Stimulated activated naive CD8-positive, alpha-beta T cell treated with anti-CD3 and anti-CD28 coated beads, Interleukin-15, amount 100 ng/mL, for 72 hours (primary cell): ENCODE measurements at regions not wholly inside any gene's neighbourhood (a gene's known extent, or its start where the extent isn't known, plus 50 kb on each side); places are given as distances from the start of the nearest gene placed in this dataset.
"Not testable (repeated sequence)": the region's sequence is repeated elsewhere in the genome, so short reads cannot be mapped to it uniquely, and the experiment has no call there.

ENCODE experiments used
- ATAC-seq: fragments of 150-1000 bp; cut with Tn5 transposase; 2 replicates; pipeline ENCODE4 v1.10.0; 2021; ENCODE audit warnings: mild to moderate bottlenecking, moderate library complexity
- DNase-seq, 2 donors: peaks; one replicate each; pipeline ENCODE4 v3.0.0; 2021 to 2022
- H3K27ac Mint-ChIP-seq, 2 donors: one replicate each; pipeline ENCODE4 v1.8.0; 2022; ENCODE audit warnings: mild to moderate bottlenecking in 2 of 2, mixed read lengths in 2 of 2, moderate library complexity in 2 of 2
- H3K27me3 Mint-ChIP-seq: one replicate; pipeline ENCODE4 v1.8.0; 2022; ENCODE audit warnings: mixed read lengths
- H3K4me1 Mint-ChIP-seq: one replicate; pipeline ENCODE4 v1.8.0; 2022; ENCODE audit warnings: mild to moderate bottlenecking, mixed read lengths
- H3K4me3 Mint-ChIP-seq, 2 donors: one replicate each; pipeline ENCODE4 v1.8.0; 2022; ENCODE audit warnings: mild to moderate bottlenecking in 2 of 2, mixed read lengths in 2 of 2, moderate library complexity in 1 of 2
- H3K9me3 Mint-ChIP-seq, 2 donors: one replicate each; pipeline ENCODE4 v1.8.0; 2022; ENCODE audit warnings: mixed read lengths in 2 of 2

GRCh38 chr13:73640476-73641179, 493.6 kb downstream of the KLF12 start:
- not testable (repeated sequence) for DNase-seq, H3K27ac Mint-ChIP-seq, H3K4me1 Mint-ChIP-seq, H3K27me3 Mint-ChIP-seq, H3K9me3 Mint-ChIP-seq, H3K4me3 Mint-ChIP-seq, ATAC-seq

GRCh38 chr13:73635166-73635787, 498.9 kb downstream of the KLF12 start:
- Mint-ChIP-seq H3K9me3 (no peaks in the 10 kb centered on the region), H3K27me3 (no peaks in the 10 kb centered on the region), H3K4me1 (peaks cover 11% of the 10 kb centered on the region), H3K27ac (no peak overlapping the region), H3K4me3 (no peak overlapping the region)
- DNase-seq (no peak), ATAC-seq (no peak)

DNA sequence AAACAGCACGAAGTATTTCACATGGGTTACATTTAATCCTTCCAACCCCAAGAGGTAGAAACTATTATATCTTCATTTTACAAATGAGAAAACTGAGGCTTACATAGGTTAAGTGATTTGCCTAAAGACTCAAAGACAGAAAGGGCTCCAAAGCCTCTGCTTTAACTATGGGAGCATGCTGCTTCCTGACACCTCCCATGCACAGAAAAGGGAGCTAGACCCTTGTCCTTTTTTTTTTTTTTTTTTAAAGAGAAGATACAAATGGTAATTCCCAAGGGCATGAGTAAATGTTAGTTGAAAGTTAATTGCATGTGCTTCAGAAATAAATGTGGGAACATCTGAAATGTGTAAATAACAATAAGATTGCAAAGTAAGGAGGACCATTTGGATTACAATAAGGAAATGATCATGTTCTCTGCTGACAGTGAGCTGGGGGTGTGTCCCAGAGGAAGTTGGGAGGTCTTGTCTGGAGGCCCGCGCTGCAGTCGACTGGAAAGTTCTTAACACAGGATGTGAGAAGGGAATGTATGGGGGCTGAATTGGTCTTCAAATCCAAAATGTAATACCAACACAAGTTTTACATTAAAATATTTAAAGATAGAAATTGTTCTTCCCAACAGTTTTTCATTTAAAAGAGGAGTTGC, 500.3 kb downstream of the KLF12 start:
- DNase-seq (no peak), ATAC-seq (no peak)
- peaks cover 11% of the 10 kb centered on the region for H3K4me1 Mint-ChIP-seq
- H3K27ac Mint-ChIP-seq: no peak overlapping the region
- no peaks in the 10 kb centered on the region for H3K9me3 Mint-ChIP-seq
- no peaks in the 10 kb centered on the region for H3K27me3 Mint-ChIP-seq
- H3K4me3 Mint-ChIP-seq: no peak overlapping the region

- Mint-ChIP-seq H3K27ac (no peak overlapping the region), H3K4me1 (peaks cover 11% of the 10 kb centered on the region), H3K27me3 (no peaks in the 10 kb centered on the region), H3K9me3 (no peaks in the 10 kb centered on the region), H3K4me3 (no peak overlapping the region)
- DNase-seq (no peak), ATAC-seq (no peak)
Observed at GRCh38 chr13:73631411-73631810, 502.8 kb downstream of the KLF12 start.

GRCh38 chr13:73625562-73626339, 508.5 kb downstream of the KLF12 start:
- Mint-ChIP-seq H3K27me3 (no peaks in the 10 kb centered on the region), H3K4me1 (peaks cover 18% of the 10 kb centered on the region), H3K4me3 (peak overlapping the region; percentile 26 to 55), H3K27ac (peak overlapping the region in 1 of 2 donors; percentile 88), H3K9me3 (no peaks in the 10 kb centered on the region)
- DNase-seq: peak in 1 of 2 donors; percentile 32
- ATAC-seq: peak; percentile 90

DNA sequence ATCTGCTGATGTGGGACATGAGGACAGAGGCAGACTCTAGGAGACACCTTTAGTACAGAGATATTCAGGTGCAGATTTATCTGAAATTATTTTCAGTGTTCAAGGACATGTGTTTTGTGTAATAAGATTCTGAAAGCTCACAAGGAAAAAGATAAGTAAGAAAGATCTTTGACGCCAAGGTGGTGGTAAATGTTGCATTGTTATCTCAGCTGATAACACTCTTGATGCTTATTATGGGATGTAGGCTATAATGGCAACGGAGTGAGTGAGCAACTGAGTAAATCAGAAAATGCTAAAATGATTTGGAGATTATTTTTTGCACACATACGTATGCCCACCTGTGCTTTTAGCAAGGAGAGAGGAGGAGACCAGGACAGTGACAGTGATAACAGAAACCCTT, 510.9 kb downstream of the KLF12 start:
- H3K27ac Mint-ChIP-seq: no peak overlapping the region
- peaks cover 18% of the 10 kb centered on the region for H3K4me1 Mint-ChIP-seq
- H3K9me3 Mint-ChIP-seq: no peaks in the 10 kb centered on the region
- no peaks in the 10 kb centered on the region for H3K27me3 Mint-ChIP-seq
- no peak for DNase-seq
- no peak overlapping the region for H3K4me3 Mint-ChIP-seq
- ATAC-seq: no peak

GRCh38 chr13:73622381-73622780, 511.8 kb downstream of the KLF12 start:
- no peak overlapping the region for H3K27ac Mint-ChIP-seq
- ATAC-seq: no peak
- peaks cover 18% of the 10 kb centered on the region for H3K4me1 Mint-ChIP-seq
- H3K27me3 Mint-ChIP-seq: no peaks in the 10 kb centered on the region
- H3K9me3 Mint-ChIP-seq: no peaks in the 10 kb centered on the region
- DNase-seq: no peak
- H3K4me3 Mint-ChIP-seq: no peak overlapping the region

GRCh38 chr13:73618275-73618865, 515.8 kb downstream of the KLF12 start:
- Mint-ChIP-seq H3K27ac (no peak overlapping the region), H3K9me3 (peaks cover 0 to 10% of the 10 kb centered on the region in 2 donors), H3K27me3 (no peaks in the 10 kb centered on the region), H3K4me3 (no peak overlapping the region), H3K4me1 (peaks cover 11% of the 10 kb centered on the region)
- DNase-seq: no peak
- ATAC-seq: no peak

- H3K9me3 Mint-ChIP-seq: peaks cover 0 to 15% of the 10 kb centered on the region in 2 donors
- no peak overlapping the region for H3K4me3 Mint-ChIP-seq
- no peak for ATAC-seq
- H3K27ac Mint-ChIP-seq: no peak overlapping the region
- no peak for DNase-seq
- peaks cover 4% of the 10 kb centered on the region for H3K4me1 Mint-ChIP-seq
- no peaks in the 10 kb centered on the region for H3K27me3 Mint-ChIP-seq
Observed at GRCh38 chr13:73616861-73617260, 517.3 kb downstream of the KLF12 start.

DNA sequence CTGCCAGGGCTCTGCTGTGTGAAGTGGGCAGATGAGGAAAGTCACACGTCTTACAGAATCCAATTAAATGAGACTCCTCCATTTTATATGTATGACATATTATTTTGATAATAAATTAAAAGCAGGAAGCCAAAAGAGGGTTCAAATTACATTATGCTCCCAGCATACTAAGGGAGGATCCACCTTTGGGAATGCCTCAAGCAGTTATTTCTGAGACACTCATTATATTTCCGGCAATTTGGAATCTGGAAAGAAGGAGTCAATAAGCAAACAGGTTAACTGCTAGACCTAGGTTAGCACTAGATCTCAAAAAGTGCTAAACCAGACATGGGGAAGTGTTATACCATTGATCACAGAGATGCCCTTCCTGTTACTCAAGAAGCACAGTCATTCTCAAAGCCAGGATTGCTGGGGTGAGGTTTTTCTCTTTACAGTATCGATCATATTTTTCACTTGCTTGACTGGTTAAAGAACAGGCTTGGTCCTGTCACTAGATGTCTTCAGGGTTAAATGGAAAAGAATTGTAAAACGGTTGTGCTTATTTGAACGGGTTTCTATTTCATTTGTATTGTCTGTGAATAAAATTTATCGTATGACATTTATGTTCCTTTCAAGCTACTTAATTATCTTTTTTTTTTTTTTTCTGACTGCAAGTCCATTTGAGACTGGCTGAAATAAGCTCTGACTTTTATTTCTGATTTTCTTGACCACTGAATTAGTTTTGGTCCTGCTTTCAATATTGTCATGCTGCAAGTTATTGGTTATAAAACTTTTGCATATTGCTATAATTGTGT, 523.2 kb downstream of the KLF12 start:
- H3K9me3 Mint-ChIP-seq: peaks cover 0 to 15% of the 10 kb centered on the region in 2 donors
- H3K27ac Mint-ChIP-seq: no peak overlapping the region
- H3K4me1 Mint-ChIP-seq: no peaks in the 10 kb centered on the region
- no peak overlapping the region for H3K4me3 Mint-ChIP-seq
- peak; percentile 67 for ATAC-seq
- DNase-seq: no peak
- H3K27me3 Mint-ChIP-seq: no peaks in the 10 kb centered on the region

DNA sequence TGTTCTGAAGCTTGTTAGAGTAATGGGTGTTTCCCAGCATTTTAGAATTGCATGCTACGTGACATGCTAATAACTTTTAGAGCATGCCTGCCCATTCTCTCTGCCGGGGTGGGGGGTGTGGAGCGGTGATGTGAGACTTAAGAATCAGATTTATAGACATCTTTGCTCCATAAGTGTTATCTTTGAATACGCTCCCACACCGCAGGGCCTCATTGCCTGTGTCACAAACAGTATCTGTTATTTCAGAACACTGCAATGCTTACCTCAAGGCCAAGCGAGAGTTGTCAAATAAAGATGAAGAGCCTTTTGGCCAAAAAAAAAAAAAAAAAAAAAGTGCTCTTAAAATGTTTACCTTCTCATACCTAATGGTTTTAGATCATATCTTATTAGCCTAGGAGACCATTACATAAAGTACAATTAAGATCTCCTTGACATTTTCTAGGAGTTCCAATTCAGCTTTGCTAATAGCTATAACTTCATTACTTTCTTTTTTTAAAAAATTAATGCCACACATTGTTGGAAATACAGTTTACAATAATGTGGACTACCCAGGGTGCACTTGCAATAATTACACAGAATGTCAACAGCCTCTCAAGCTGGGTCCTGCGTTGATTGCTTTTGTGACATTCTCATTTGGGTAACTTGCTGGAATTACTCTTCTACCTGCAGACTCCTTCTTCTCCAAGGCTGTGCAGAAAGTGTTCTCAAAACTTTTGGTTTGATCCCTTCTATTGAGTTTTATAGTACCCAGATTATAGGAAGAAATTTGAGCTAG, 525.3 kb downstream of the KLF12 start:
- Mint-ChIP-seq H3K27ac (no peak overlapping the region), H3K27me3 (no peaks in the 10 kb centered on the region), H3K9me3 (peaks cover 0 to 9% of the 10 kb centered on the region in 2 donors), H3K4me3 (no peak overlapping the region), H3K4me1 (no peaks in the 10 kb centered on the region)
- ATAC-seq (no peak), DNase-seq (no peak)

GRCh38 chr13:73608157-73608516, 526.1 kb downstream of the KLF12 start:
- DNase-seq (no peak), ATAC-seq (no peak)
- Mint-ChIP-seq H3K9me3 (peaks cover 0 to 2% of the 10 kb centered on the region in 2 donors), H3K4me1 (no peaks in the 10 kb centered on the region), H3K4me3 (no peak overlapping the region), H3K27ac (no peak overlapping the region), H3K27me3 (no peaks in the 10 kb centered on the region)

GRCh38 chr13:73607489-73608156, 526.6 kb downstream of the KLF12 start:
- Mint-ChIP-seq H3K27ac (no peak overlapping the region), H3K4me1 (no peaks in the 10 kb centered on the region), H3K27me3 (no peaks in the 10 kb centered on the region), H3K9me3 (no peaks in the 10 kb centered on the region), H3K4me3 (no peak overlapping the region)
- no peak for DNase-seq
- no peak for ATAC-seq

DNA sequence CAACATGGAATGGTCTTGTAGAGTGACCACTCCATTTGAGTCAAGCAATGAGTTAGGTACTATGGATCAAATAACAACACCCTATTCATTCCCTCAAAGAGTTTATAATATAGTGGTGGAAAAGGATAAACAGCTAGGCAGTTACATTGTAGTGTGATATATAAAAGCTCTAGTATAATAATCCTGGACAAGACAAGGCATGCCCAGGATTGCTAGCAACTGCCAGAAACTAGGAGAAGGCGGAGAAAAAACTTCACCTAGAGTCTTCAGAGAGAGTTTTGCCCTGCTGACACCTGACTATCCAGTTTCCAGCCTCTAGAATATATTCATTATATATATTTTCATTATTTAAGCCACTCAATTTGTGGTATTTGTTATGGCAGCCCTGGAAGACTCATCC, 530.6 kb downstream of the KLF12 start:
- Mint-ChIP-seq H3K4me1 (no peaks in the 10 kb centered on the region), H3K27ac (peak overlapping the region in 1 of 2 donors; percentile 23), H3K9me3 (peaks cover 6 to 10% of the 10 kb centered on the region in 2 donors), H3K4me3 (no peak overlapping the region), H3K27me3 (no peaks in the 10 kb centered on the region)
- DNase-seq: no peak
- no peak for ATAC-seq
